CD4-positive, alpha-beta memory T cell (primary cell): ENCODE measurements at regions not wholly inside any gene's neighbourhood (a gene's known extent, or its start where the extent isn't known, plus 50 kb on each side); places are given as distances from the start of the nearest gene placed in this dataset.

Experiments used
- CTCF ChIA-PET: fragments of 350-600 bp; sonication (Branson Sonifier 250); formaldehyde crosslinking; loops from one replicate; lab custom pipeline; 2021; ENCODE audit warnings: inconsistent platforms; ENCODE audit not compliant: partially characterized antibody; lab: Charles Lee
- POLR2A ChIA-PET: fragments of 350-600 bp; sonication (Branson Sonifier 250); formaldehyde crosslinking; loops from one replicate; lab custom pipeline; 2021; ENCODE audit not compliant: partially characterized antibody; lab: Charles Lee
- DNase-seq, 5 donors: peaks; one replicate each; pipeline versions ENCODE4 v3.0.0 to v3.0.0-alpha.2; 2020 to 2022; ENCODE audit warnings: mixed read lengths in 1 of 5
- H3K27ac ChIP-seq: one replicate; pipeline ENCODE4 v1.7.0; 2013; ENCODE audit warnings: low read depth, low read length
- H3K27me3 ChIP-seq: 2 replicates; pipeline ENCODE4 v1.7.0; 2013; ENCODE audit warnings: mild to moderate bottlenecking, low read length, moderate library complexity; ENCODE audit not compliant: insufficient read depth
- H3K36me3 ChIP-seq: 2 replicates; pipeline ENCODE4 v1.7.0; 2013; ENCODE audit warnings: mild to moderate bottlenecking, low read length, moderate library complexity; ENCODE audit not compliant: insufficient read depth
- H3K4me1 ChIP-seq: 2 replicates; pipeline ENCODE4 v1.7.0; 2013; ENCODE audit warnings: mild to moderate bottlenecking, low read length, moderate library complexity; ENCODE audit not compliant: insufficient read depth
- H3K4me3 ChIP-seq, 2 donors: one replicate each; pipeline ENCODE4 v1.7.0; 2013; ENCODE audit warnings: low read length in 2 of 2, mild to moderate bottlenecking in 1 of 2
- H3K9me3 ChIP-seq, 2 donors: one replicate each; pipeline ENCODE4 v1.7.0; 2013; ENCODE audit warnings: low read length in 2 of 2, control low read depth in 1 of 2; ENCODE audit not compliant: control insufficient read depth in 1 of 2
- H3K27ac Mint-ChIP-seq, 7 donors: one replicate each; pipeline ENCODE4 v1.8.0; 2020 to 2021; ENCODE audit warnings: mixed read lengths in 7 of 7, mild to moderate bottlenecking in 6 of 7, inconsistent platforms in 3 of 7, moderate library complexity in 3 of 7
- H3K27me3 Mint-ChIP-seq, 2 donors: one replicate each; pipeline ENCODE4 v1.8.0; 2020 to 2021; ENCODE audit warnings: mixed read lengths in 2 of 2
- H3K36me3 Mint-ChIP-seq, 2 donors: one replicate each; pipeline ENCODE4 v1.8.0; 2020 to 2021; ENCODE audit warnings: mixed read lengths in 2 of 2, inconsistent platforms in 1 of 2, mild to moderate bottlenecking in 1 of 2
- H3K4me1 Mint-ChIP-seq, 4 donors: one replicate each; pipeline ENCODE4 v1.8.0; 2020 to 2021; ENCODE audit warnings: mixed read lengths in 4 of 4, mild to moderate bottlenecking in 1 of 4
- H3K4me3 Mint-ChIP-seq, 8 donors: one replicate each; pipeline ENCODE4 v1.8.0; 2020 to 2021; ENCODE audit warnings: mixed read lengths in 8 of 8, mild to moderate bottlenecking in 7 of 8, moderate library complexity in 6 of 8, inconsistent platforms in 3 of 8
- H3K9me3 Mint-ChIP-seq, 8 donors: one replicate each; pipeline ENCODE4 v1.8.0; 2020 to 2021; ENCODE audit warnings: mixed read lengths in 8 of 8, mild to moderate bottlenecking in 5 of 8, inconsistent platforms in 3 of 8, moderate library complexity in 1 of 8
- intact Hi-C: fragments of 100-400 bp; cut with micrococcal nuclease; formaldehyde crosslinking; loops from one replicate; pipeline ENCODE4 v1.15.1; 2023

DNA sequence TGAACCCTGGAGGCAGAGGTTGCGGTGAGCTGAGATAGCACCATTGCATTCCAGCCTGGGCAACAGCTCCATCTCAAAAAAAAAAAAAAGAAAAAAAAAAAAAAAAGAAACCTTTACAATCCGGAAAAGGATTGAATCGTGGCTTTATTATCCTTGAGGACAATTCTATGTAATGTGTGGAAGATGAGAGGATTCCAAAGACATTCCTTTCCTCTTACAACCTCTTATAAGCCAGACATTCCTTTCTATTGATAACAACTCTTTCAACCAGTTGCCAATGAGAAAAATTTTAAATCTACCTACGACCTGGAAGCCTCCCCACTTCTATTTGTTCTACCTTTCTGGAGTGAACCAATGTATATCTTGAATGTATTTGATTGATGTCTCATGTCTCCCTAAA lies 91.2 kb upstream of the EEF1E1 start:
- Mint-ChIP-seq H3K27me3 (peaks cover 6% of the 10 kb centered on the region in 2 donors), H3K9me3 (peaks cover 0 to under 1% (median 0%) of the 10 kb centered on the region in 8 donors), H3K36me3 (no peaks in the 10 kb centered on the region), H3K4me1 (no peaks in the 10 kb centered on the region), H3K27ac (no peak overlapping the region), H3K4me3 (no peak overlapping the region)
- no peaks in the 10 kb centered on the region for H3K36me3 ChIP-seq
- H3K27ac ChIP-seq: no peak overlapping the region
- no peaks in the 10 kb centered on the region for H3K9me3 ChIP-seq
- H3K27me3 ChIP-seq: no peaks in the 10 kb centered on the region
- DNase-seq: no peak
- intact Hi-C loops: no loop called here
- H3K4me3 ChIP-seq: no peak overlapping the region
- CTCF ChIA-PET: no interaction called here
- H3K4me1 ChIP-seq: no peaks in the 10 kb centered on the region
- POLR2A ChIA-PET: no interaction called here

DNA sequence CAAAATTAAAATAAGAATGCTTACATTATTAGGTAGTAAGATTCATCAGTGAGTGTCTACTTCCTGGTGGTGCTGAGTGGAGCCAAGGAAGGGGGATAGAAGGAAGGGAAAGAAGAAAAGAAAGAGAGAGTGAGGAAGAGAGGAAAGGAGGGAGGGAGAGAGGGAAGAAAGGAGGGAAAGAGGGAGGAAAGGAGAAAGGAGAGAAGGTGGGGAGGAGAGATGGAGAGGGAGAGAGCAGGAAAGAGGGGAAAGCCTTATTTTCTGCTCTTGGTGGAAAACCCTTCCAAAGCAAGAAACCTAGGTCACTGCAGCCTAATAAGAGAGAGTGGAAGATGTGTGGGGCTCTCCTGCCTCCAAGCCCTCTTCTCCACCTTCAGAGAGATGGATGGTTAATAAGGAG lies 90.2 kb upstream of the EEF1E1 start:
- Histone ChIP-seq H3K9me3 (no peaks in the 10 kb centered on the region), H3K27me3 (no peaks in the 10 kb centered on the region), H3K36me3 (no peaks in the 10 kb centered on the region), H3K27ac (no peak overlapping the region), H3K4me3 (no peak overlapping the region), H3K4me1 (no peaks in the 10 kb centered on the region)
- DNase-seq: no peak
- ChIA-PET CTCF (no interaction called here), POLR2A (no interaction called here)
- H3K4me1 Mint-ChIP-seq: no peaks in the 10 kb centered on the region
- H3K4me3 Mint-ChIP-seq: no peak overlapping the region
- intact Hi-C loops: no loop called here
- no peaks in the 10 kb centered on the region for H3K9me3 Mint-ChIP-seq
- H3K27me3 Mint-ChIP-seq: peaks cover 7 to 9% of the 10 kb centered on the region in 2 donors
- H3K36me3 Mint-ChIP-seq: no peaks in the 10 kb centered on the region
- no peak overlapping the region for H3K27ac Mint-ChIP-seq

DNA sequence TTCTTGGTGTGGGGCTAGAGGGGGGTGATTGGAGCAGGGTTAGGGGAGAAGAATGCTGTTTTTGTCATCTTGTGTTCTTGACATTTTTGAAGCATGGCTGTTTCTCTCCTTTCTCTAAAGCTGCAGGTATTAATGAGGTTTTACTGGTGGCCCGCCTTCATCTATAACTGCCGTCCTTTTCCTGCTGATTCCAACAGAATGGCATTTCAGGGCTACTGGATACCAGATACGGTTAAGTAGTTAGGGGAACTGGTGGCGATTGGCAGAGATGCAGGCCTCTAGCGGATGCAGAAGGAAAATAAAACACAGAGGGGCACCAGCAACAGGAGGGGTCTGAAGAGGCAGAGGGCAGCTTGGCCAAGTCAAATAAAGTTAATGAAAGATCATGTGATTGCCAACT lies 89.7 kb upstream of the EEF1E1 start:
- H3K4me1 Mint-ChIP-seq: no peaks in the 10 kb centered on the region
- H3K4me1 ChIP-seq: no peaks in the 10 kb centered on the region
- no peaks in the 10 kb centered on the region for H3K27me3 ChIP-seq
- no peaks in the 10 kb centered on the region for H3K36me3 ChIP-seq
- no peaks in the 10 kb centered on the region for H3K9me3 ChIP-seq
- ChIA-PET POLR2A (no interaction called here), CTCF (no interaction called here)
- H3K4me3 Mint-ChIP-seq: peak overlapping the region in 1 of 8 donors; percentile 16
- intact Hi-C loops: no loop called here
- H3K4me3 ChIP-seq: no peak overlapping the region
- H3K9me3 Mint-ChIP-seq: no peaks in the 10 kb centered on the region
- no peak overlapping the region for H3K27ac Mint-ChIP-seq
- no peaks in the 10 kb centered on the region for H3K36me3 Mint-ChIP-seq
- H3K27me3 Mint-ChIP-seq: peaks cover 7 to 9% of the 10 kb centered on the region in 2 donors
- no peak for DNase-seq
- no peak overlapping the region for H3K27ac ChIP-seq

DNA sequence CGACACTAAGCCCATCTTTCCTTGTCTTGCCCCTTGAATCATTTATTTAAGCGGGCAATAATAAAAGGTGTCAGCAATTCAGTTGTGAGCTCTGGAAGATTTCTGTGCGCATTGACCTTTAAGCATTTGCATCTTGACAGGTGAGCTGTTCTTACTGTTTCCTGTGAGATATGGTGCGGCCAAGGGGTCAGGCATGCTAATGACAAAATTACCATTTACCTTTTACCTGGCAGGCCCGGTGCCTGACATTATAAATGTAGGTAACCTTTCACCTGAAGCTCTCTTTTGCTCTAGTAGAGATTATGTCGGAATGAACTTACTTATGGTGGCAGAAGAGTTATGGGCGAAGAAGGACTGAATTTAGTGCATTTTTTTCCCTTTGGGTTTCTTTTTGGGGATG lies 89.3 kb upstream of the EEF1E1 start:
- Histone ChIP-seq H3K27ac (no peak overlapping the region), H3K27me3 (no peaks in the 10 kb centered on the region), H3K4me3 (no peak overlapping the region), H3K4me1 (no peaks in the 10 kb centered on the region), H3K36me3 (no peaks in the 10 kb centered on the region), H3K9me3 (no peaks in the 10 kb centered on the region)
- ChIA-PET CTCF (no interaction called here), POLR2A (no interaction called here)
- Mint-ChIP-seq H3K36me3 (no peaks in the 10 kb centered on the region), H3K4me3 (peak overlapping the region in 1 of 8 donors; percentile 16), H3K9me3 (no peaks in the 10 kb centered on the region), H3K27ac (no peak overlapping the region), H3K4me1 (no peaks in the 10 kb centered on the region), H3K27me3 (peaks cover 7 to 9% of the 10 kb centered on the region in 2 donors)
- no peak for DNase-seq
- intact Hi-C loops: no loop called here

DNA sequence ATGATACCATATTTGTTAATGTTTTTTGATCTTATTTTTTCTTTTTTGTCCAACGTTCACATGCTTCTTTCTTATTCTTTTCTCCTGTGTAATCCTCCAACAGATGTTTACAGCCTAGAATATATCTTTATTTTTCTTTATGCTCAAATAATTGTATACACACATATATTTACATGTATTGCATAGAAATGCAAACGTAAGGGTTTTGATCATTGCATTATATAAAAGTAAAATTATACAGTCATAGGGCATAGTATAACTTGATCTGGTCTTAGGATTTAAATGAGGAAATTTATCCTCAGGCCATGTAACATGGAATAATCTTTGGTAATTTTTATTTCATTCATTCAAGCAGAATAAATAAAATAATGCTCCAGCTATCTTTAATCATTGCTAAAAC lies 84.9 kb upstream of the EEF1E1 start:
- DNase-seq: no peak
- no peaks in the 10 kb centered on the region for H3K36me3 Mint-ChIP-seq
- POLR2A ChIA-PET: no interaction called here
- Histone ChIP-seq H3K27me3 (no peaks in the 10 kb centered on the region), H3K9me3 (no peaks in the 10 kb centered on the region), H3K36me3 (no peaks in the 10 kb centered on the region), H3K27ac (no peak overlapping the region), H3K4me1 (no peaks in the 10 kb centered on the region), H3K4me3 (no peak overlapping the region)
- H3K27ac Mint-ChIP-seq: no peak overlapping the region
- CTCF ChIA-PET: no interaction called here
- peaks cover 5 to 11% of the 10 kb centered on the region in 2 donors for H3K27me3 Mint-ChIP-seq
- H3K9me3 Mint-ChIP-seq: no peaks in the 10 kb centered on the region
- no peak overlapping the region for H3K4me3 Mint-ChIP-seq
- H3K4me1 Mint-ChIP-seq: no peaks in the 10 kb centered on the region
- intact Hi-C loops: no loop called here

DNA sequence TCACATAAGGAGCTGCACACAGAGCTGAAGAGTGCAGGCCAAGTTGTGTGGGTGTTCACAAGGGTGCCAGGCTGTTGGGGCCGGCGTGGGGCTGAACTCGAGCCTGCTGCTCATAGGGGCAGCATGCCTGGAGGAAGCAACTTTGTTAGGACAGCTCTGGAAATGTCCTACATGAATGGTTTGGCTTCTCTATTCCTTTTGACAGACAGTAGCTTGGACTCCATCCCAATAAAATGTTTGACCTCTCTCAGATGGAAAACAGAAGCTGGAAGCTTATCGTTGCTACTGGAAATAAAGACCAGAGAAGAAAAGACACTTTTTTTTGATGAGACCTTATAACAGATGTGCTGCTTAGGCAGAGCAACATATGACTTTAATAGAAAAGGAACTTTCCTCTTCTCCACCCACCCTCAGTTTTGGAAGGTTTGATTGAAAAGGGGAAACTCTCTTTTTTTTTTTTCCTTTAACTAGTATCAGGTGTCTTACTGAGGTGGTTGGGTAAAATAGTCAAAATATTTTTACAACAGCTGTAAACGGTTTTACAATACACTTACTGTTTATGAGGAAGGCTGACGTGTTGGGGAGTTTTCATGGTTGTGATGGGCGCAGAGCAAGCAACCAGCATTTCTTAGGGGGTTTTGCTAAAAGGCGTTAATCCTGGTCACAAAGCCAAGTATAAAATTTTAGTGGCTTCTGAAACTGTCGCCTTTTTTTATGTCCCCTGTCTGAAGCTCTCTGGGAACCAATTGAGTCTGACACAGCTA lies 80.7 kb upstream of the EEF1E1 start:
- Histone ChIP-seq H3K36me3 (no peaks in the 10 kb centered on the region), H3K27me3 (no peaks in the 10 kb centered on the region), H3K27ac (no peak overlapping the region), H3K4me1 (no peaks in the 10 kb centered on the region), H3K9me3 (no peaks in the 10 kb centered on the region), H3K4me3 (no peak overlapping the region)
- Mint-ChIP-seq H3K36me3 (no peaks in the 10 kb centered on the region), H3K27me3 (peaks cover 4 to 9% of the 10 kb centered on the region in 2 donors), H3K27ac (peak overlapping the region in 1 of 7 donors; percentile 7), H3K9me3 (no peaks in the 10 kb centered on the region), H3K4me1 (no peaks in the 10 kb centered on the region), H3K4me3 (no peak overlapping the region)
- ChIA-PET POLR2A (no interaction called here), CTCF (interaction anchor here (1.4 kb wide), 1 partner anchor 35 kb away, joined by 3 read pairs; no protein-coding TSS in a partner anchor)
- no peak for DNase-seq
- intact Hi-C loops: no loop called here

DNA sequence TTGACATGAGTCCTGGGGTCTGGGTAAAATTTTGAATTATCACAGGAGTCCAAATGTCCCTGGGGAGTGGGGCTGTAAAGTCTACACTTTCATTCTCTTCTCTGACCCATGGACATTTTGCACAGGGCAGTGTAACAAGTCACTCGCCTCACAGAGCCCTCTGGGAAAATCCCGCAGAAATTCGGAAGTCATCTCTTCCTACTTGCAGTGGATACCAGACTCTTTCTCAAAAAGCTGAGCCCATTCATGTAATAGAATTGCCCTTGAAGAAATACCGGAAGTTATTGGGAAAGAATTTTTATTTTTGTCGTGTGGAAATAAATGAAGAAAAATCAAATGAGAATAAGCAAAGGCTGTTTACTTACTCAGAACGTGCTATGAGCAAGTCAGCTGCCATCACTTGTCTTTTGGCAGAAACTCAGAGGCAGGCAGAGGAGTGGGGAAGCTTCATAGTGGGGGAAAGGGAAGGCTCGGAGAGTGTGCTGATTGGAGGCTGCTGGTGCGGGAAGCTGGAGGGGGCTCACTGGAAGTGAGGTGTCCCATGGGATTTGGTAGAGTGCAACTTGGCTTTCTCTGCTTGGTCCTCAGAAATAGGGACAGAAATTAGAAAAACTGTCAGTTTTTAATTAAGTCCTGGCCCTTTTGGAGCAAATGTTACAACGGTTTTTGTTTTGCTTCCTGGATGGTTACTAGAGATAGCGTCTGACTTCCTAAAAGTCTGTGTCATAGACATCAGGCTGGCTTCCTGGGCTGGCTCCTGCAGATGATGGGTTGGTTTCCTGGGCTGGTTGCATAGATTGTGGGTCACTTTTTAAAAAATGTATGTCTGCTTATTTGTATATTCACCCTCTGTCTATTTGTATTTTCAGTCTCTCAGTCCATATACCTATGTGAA lies 79.8 kb upstream of the EEF1E1 start:
- H3K27ac ChIP-seq: no peak overlapping the region
- no peak overlapping the region for H3K4me3 ChIP-seq
- H3K27me3 Mint-ChIP-seq: peaks cover 7 to 12% of the 10 kb centered on the region in 2 donors
- H3K36me3 ChIP-seq: no peaks in the 10 kb centered on the region
- H3K4me1 ChIP-seq: no peaks in the 10 kb centered on the region
- ChIA-PET CTCF (interaction anchor here (1.4 kb wide), 1 partner anchor 36 kb away, joined by 3 read pairs; no protein-coding TSS in a partner anchor), POLR2A (no interaction called here)
- no peaks in the 10 kb centered on the region for H3K4me1 Mint-ChIP-seq
- H3K4me3 Mint-ChIP-seq: no peak overlapping the region
- intact Hi-C loops: no loop called here
- no peaks in the 10 kb centered on the region for H3K9me3 ChIP-seq
- no peaks in the 10 kb centered on the region for H3K27me3 ChIP-seq
- DNase-seq: no peak
- no peaks in the 10 kb centered on the region for H3K36me3 Mint-ChIP-seq
- H3K9me3 Mint-ChIP-seq: peaks cover 0 to 3% (median 0%) of the 10 kb centered on the region in 8 donors
- H3K27ac Mint-ChIP-seq: no peak overlapping the region
